GOT3 (cell line): ENCODE measurements at regions not wholly inside any gene's neighbourhood (a gene's known extent, or its start where the extent isn't known, plus 50 kb on each side); places are given as distances from the start of the nearest gene placed in this dataset.
"Not testable (repeated sequence)": the region's sequence is repeated elsewhere in the genome, so short reads cannot be mapped to it uniquely, and the experiment has no call there.

Experiments used
- DNase-seq: peaks from one replicate; lab custom pipeline; 2025; ENCODE audit warnings: mixed read lengths; lab: John Stamatoyannopoulos, UW

GRCh38 chrX:4560192-4560591, 846.7 kb upstream of the PRKX start:
- no peak for DNase-seq

GRCh38 chrX:4550018-4550417, 836.6 kb upstream of the PRKX start:
- no peak for DNase-seq

- no peak for DNase-seq
These were observed 833.9 kb upstream of the PRKX start for GRCh38 chrX:4547213-4547836.

- DNase-seq = not testable (repeated sequence)
These were observed 832.7 kb upstream of the PRKX start for GRCh38 chrX:4546178-4546577.

- DNase-seq = no peak
These were observed 814.8 kb upstream of the PRKX start for GRCh38 chrX:4528247-4528646.

GRCh38 chrX:4485912-4486311, 772.5 kb upstream of the PRKX start:
- no peak for DNase-seq

- no peak for DNase-seq
These were observed 770.8 kb upstream of the PRKX start for GRCh38 chrX:4484266-4484665.

GRCh38 chrX:4451591-4451990, 738.1 kb upstream of the PRKX start:
- no peak for DNase-seq

- DNase-seq = no peak
These were observed 736.7 kb upstream of the PRKX start for GRCh38 chrX:4450177-4450576.

GRCh38 chrX:4435905-4436304, 722.5 kb upstream of the PRKX start:
- no peak for DNase-seq

GRCh38 chrX:4397471-4397870, 684.0 kb upstream of the PRKX start:
- no peak for DNase-seq

GRCh38 chrX:4382273-4382672, 668.8 kb upstream of the PRKX start:
- no peak for DNase-seq

GRCh38 chrX:4380710-4381109, 667.3 kb upstream of the PRKX start:
- DNase-seq = no peak

GRCh38 chrX:4379071-4379470, 665.6 kb upstream of the PRKX start:
- DNase-seq = no peak

GRCh38 chrX:4373791-4374190, 660.3 kb upstream of the PRKX start:
- no peak for DNase-seq

GRCh38 chrX:4358577-4358976, 645.1 kb upstream of the PRKX start:
- no peak for DNase-seq

GRCh38 chrX:4322916-4323315, 609.5 kb upstream of the PRKX start:
- DNase-seq = no peak

- DNase-seq = no peak
These were observed 607.0 kb upstream of the PRKX start for GRCh38 chrX:4320436-4320947.

- DNase-seq = no peak
These were observed 602.4 kb upstream of the PRKX start for GRCh38 chrX:4315891-4316290.

- no peak for DNase-seq
These were observed 601.1 kb upstream of the PRKX start for GRCh38 chrX:4314586-4314985.

- no peak for DNase-seq
These were observed 563.7 kb upstream of the PRKX start for GRCh38 chrX:4277122-4277521.

GRCh38 chrX:4268676-4269075, 555.2 kb upstream of the PRKX start:
- no peak for DNase-seq

- no peak for DNase-seq
These were observed 551.6 kb upstream of the PRKX start for GRCh38 chrX:4265036-4265435.

GRCh38 chrX:4263030-4263803, 549.8 kb upstream of the PRKX start:
- no peak for DNase-seq
